Glutamatergic neuron (in vitro differentiated cells): ENCODE measurements at regions not wholly inside any gene's neighbourhood (a gene's known extent, or its start where the extent isn't known, plus 50 kb on each side); places are given as distances from the start of the nearest gene placed in this dataset.

Experiments
- DNase-seq: peaks from one replicate; pipeline ENCODE4 v3.0.0; 2022
- H3K27ac Mint-ChIP-seq: one replicate; pipeline ENCODE4 v1.8.0; 2020; ENCODE audit warnings: mild to moderate bottlenecking, mixed read lengths, inconsistent platforms; ENCODE audit not compliant: unreplicated experiment
- H3K27me3 Mint-ChIP-seq: one replicate; pipeline ENCODE4 v1.8.0; 2020; ENCODE audit warnings: mild to moderate bottlenecking, moderate library complexity, mixed read lengths, inconsistent platforms; ENCODE audit not compliant: unreplicated experiment
- H3K36me3 Mint-ChIP-seq: one replicate; pipeline ENCODE4 v1.8.0; 2020; ENCODE audit warnings: mild to moderate bottlenecking, mixed read lengths, inconsistent platforms; ENCODE audit not compliant: unreplicated experiment
- H3K4me1 Mint-ChIP-seq: one replicate; pipeline ENCODE4 v1.8.0; 2020; ENCODE audit warnings: mild to moderate bottlenecking, low read depth, mixed read lengths, inconsistent platforms; ENCODE audit not compliant: unreplicated experiment
- H3K4me3 Mint-ChIP-seq: one replicate; pipeline ENCODE4 v1.8.0; 2020; ENCODE audit warnings: mild to moderate bottlenecking, mixed read lengths, inconsistent platforms; ENCODE audit not compliant: unreplicated experiment
- H3K9me3 Mint-ChIP-seq: one replicate; pipeline ENCODE4 v1.8.0; 2020; ENCODE audit warnings: mild to moderate bottlenecking, moderate library complexity, mixed read lengths, inconsistent platforms; ENCODE audit not compliant: unreplicated experiment
- CTCF ChIP-seq: fragments of 200-600 bp; sonication (generic); IDR thresholded peaks from one replicate; pipeline ENCODE4 v1.5.0; 2021; ENCODE audit not compliant: partially characterized antibody, unreplicated experiment

DNA sequence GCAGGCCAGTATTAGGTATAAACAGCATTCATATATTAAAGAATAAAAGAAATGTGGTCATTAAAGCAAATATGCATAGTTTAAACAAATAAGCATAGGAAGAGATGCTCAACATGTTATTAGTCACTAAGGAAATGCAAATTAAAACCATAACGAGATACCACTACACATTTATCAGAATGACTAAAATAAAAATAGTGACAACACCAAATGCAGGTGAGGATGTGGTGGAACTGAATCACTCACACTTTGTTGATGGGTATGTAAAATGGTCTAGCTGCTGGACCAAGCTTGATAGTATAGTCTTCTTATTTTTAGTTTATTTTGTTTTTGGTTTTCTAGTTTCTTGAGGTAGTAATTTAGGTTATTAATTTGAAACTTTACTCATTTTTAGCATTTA is 242.9 kb downstream of the HGF start:
- H3K4me3 Mint-ChIP-seq, result no peak overlapping the region
- H3K27me3 Mint-ChIP-seq, result no peaks in the 10 kb centered on the region
- TF ChIP-seq CTCF, result no peak
- no peak overlapping the region for H3K27ac Mint-ChIP-seq
- no peak for DNase-seq
- H3K4me1 Mint-ChIP-seq, result peaks cover 2% of the 10 kb centered on the region
- peaks cover 2% of the 10 kb centered on the region for H3K9me3 Mint-ChIP-seq
- H3K36me3 Mint-ChIP-seq, result no peaks in the 10 kb centered on the region

GRCh38 chr7:81525841-81526240 is 244.0 kb downstream of the HGF start:
- Mint-ChIP-seq H3K9me3 (peaks cover 2% of the 10 kb centered on the region), H3K36me3 (no peaks in the 10 kb centered on the region), H3K27ac (no peak overlapping the region), H3K27me3 (no peaks in the 10 kb centered on the region), H3K4me3 (no peak overlapping the region), H3K4me1 (peaks cover 2% of the 10 kb centered on the region)
- no peak for TF ChIP-seq CTCF
- no peak for DNase-seq

DNA sequence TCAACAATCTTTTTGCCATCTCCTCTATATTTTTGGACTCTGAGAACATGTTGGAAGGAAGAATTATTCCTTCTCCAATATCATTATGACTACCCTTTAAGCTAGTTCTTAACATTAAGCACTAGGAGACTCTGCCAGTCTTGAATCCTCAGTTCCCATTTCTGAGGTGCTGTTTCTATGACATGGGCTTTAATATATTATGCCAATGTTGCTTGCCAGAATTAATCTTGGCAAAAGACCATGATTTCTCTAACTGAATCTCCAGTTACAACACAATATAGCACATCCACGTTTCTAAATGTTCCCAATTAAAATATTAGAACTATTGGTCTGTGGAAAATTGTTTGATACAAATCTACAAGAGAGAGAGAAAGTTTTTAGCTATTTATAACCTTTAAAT is 250.0 kb downstream of the HGF start:
- Mint-ChIP-seq H3K4me1 (no peaks in the 10 kb centered on the region), H3K9me3 (no peaks in the 10 kb centered on the region), H3K27me3 (no peaks in the 10 kb centered on the region), H3K27ac (no peak overlapping the region), H3K4me3 (no peak overlapping the region), H3K36me3 (no peaks in the 10 kb centered on the region)
- DNase-seq, result no peak
- TF ChIP-seq CTCF, result no peak

- no peak for DNase-seq
- no peak for TF ChIP-seq CTCF
- peaks cover 3% of the 10 kb centered on the region for H3K9me3 Mint-ChIP-seq
- no peaks in the 10 kb centered on the region for H3K4me1 Mint-ChIP-seq
- peaks cover 5% of the 10 kb centered on the region for H3K36me3 Mint-ChIP-seq
- no peaks in the 10 kb centered on the region for H3K27me3 Mint-ChIP-seq
- no peak overlapping the region for H3K4me3 Mint-ChIP-seq
- no peak overlapping the region for H3K27ac Mint-ChIP-seq
Observed at GRCh38 chr7:81516898-81517297, 252.9 kb downstream of the HGF start.

DNA sequence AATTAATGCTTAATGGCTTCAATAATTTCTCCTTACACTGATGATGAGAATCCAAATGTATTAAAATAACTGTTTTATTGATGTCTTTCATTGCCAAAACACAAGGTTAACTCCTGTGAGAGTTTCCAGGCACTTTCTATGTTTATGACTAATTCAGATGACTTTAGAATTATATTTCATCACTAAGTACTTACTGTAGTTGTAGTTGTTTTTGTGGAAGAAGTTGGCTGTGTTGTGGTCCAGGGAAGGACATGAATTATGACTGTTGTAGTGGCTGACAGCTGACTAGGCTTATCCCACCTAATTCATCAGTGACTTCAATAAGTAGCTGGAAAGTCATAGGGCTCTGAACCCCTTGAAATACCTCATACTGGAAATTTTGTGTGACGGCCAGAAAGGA is 254.8 kb downstream of the HGF start:
- no peak for TF ChIP-seq CTCF
- Mint-ChIP-seq H3K9me3 (peaks cover 5% of the 10 kb centered on the region), H3K4me1 (no peaks in the 10 kb centered on the region), H3K36me3 (peaks cover 5% of the 10 kb centered on the region), H3K4me3 (no peak overlapping the region), H3K27me3 (no peaks in the 10 kb centered on the region), H3K27ac (no peak overlapping the region)
- no peak for DNase-seq
